ENCODE measurements at regions not wholly inside any gene's neighbourhood (a gene's known extent, or its start where the extent isn't known, plus 50 kb on each side); places are given as distances from the start of the nearest gene placed in this dataset.

DNA sequence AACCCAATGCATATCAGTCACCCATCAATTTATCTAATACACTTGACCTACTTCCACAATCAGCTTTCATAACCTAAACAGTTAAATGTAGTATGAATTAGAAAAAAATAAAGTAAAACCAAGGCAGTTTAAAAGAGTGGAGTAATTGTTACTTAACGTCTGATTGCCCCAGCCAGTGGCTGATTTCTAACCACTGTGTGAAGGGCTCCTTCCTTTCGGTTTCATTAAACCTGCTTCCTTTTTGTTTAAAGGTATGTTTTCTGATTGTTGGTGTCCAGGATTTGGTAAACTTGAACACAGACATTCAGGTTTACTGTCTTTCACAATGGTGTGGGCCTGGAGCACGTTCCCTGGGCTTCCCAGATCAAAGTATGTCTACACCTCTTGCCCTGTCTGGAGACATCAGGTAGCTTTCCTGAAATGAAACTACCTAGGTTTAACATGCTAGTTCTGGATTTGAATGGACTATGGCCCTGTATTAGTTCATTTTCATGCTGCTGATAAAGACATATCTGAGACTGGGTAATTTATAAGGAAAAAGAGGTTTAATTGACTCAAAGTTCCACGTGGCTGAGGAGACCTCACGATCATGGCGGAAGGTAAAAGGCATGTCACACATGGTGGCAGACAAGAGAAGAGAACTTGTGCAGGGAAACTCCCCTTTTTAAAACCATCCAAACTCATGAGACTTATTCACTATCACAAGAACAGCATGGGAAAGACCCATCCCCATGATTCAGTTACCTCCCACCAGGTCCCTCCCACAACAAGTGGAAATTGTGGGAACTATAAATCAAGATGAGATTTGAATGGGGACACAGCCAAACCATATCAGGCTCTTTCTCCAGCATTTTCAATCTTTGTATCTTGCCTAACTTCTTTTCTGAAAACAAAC is 605.2 kb upstream of the ID2 start:
- Mint-ChIP-seq H3K4me1 (peaks cover 9% of the 10 kb centered on the region), H3K27me3 (ENCODE audit: low read depth) (no peaks in the 10 kb centered on the region), H3K27ac (no peak overlapping the region), H3K4me3 (no peak overlapping the region), H3K36me3 (ENCODE audit: low read depth) (peaks cover 4% of the 10 kb centered on the region), H3K9me3 (peaks cover 11% of the 10 kb centered on the region)
- TF ChIP-seq, protein P1, sequence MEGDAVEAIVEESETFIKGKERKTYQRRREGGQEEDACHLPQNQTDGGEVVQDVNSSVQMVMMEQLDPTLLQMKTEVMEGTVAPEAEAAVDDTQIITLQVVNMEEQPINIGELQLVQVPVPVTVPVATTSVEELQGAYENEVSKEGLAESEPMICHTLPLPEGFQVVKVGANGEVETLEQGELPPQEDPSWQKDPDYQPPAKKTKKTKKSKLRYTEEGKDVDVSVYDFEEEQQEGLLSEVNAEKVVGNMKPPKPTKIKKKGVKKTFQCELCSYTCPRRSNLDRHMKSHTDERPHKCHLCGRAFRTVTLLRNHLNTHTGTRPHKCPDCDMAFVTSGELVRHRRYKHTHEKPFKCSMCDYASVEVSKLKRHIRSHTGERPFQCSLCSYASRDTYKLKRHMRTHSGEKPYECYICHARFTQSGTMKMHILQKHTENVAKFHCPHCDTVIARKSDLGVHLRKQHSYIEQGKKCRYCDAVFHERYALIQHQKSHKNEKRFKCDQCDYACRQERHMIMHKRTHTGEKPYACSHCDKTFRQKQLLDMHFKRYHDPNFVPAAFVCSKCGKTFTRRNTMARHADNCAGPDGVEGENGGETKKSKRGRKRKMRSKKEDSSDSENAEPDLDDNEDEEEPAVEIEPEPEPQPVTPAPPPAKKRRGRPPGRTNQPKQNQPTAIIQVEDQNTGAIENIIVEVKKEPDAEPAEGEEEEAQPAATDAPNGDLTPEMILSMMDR (IDR thresholded peaks at IDR 0.05; ENCODE audit: unreplicated experiment in 3 of 3) = no peak

DNA sequence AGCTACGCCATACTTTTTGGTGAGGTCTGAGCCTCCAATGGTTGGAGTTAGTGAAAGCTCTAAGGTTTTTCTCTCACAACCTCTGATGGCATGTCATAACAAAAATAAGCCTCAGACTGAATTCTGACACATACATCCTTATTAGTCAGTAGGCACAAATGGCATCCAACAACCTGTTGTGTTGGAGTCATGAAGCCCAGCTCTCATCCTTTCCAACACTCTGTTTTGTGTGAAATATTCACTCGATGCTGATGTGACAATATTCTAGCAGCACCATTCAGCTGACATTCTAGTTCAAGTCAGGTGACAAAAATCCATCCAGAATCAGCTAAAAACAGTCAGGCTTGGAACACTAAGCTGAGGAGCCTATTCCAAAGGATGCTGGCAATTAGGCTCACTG is 603.2 kb upstream of the ID2 start:
- peaks cover 11% of the 10 kb centered on the region for H3K9me3 Mint-ChIP-seq
- TF ChIP-seq, protein P1 (IDR thresholded peaks at IDR 0.05; ENCODE audit: unreplicated experiment in 3 of 3) = no peak
- H3K4me1 Mint-ChIP-seq = peaks cover 2% of the 10 kb centered on the region
- peaks cover 4% of the 10 kb centered on the region for H3K36me3 Mint-ChIP-seq (ENCODE audit: low read depth)
- H3K27me3 Mint-ChIP-seq (ENCODE audit: low read depth) = no peaks in the 10 kb centered on the region
- no peak overlapping the region for H3K27ac Mint-ChIP-seq
- H3K4me3 Mint-ChIP-seq = no peak overlapping the region

DNA sequence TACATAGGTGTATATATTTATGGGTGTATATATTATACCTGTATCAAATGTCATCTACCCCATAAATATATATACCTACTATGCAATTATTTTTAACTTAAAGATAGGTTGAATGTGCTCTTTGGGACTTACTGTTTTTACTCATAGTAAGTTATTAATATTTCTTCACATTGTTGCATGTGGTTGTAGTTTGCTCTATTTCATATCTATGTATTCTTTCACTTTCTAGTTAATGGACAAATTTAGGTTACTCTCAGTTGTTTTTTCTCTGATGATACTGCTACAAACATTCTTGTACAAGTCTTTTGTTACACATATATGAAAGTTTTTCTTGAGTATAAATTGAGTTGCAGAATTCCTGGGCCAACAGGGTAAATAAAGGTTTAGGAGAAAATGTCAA is 601.8 kb upstream of the ID2 start:
- Mint-ChIP-seq H3K27me3 (ENCODE audit: low read depth) (no peaks in the 10 kb centered on the region), H3K4me1 (no peaks in the 10 kb centered on the region), H3K4me3 (no peak overlapping the region), H3K27ac (no peak overlapping the region), H3K9me3 (peaks cover 11% of the 10 kb centered on the region), H3K36me3 (ENCODE audit: low read depth) (peaks cover 4% of the 10 kb centered on the region)
- TF ChIP-seq, protein P1 (IDR thresholded peaks at IDR 0.05; ENCODE audit: unreplicated experiment in 3 of 3) = no peak

DNA sequence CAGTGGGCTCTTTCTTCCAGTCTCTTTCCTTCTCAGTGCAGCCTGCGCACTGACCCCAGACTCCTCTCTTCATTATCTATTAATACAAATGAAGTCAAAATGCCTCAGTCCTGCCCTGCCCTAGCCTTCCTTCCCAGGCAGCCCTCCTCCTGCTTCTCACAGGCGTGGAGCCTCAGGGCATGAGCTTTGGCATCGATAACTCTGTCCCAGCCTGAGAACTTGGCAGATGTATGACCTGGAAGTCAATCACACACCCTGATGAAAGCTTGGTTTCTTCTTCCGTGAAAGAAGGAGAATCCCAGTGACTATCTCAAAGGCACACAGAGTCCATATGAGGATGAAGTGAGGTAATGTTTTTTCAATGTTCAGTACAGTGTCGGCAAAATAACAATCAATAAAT is 600.7 kb upstream of the ID2 start:
- TF ChIP-seq, protein P1 (IDR thresholded peaks at IDR 0.05; ENCODE audit: unreplicated experiment in 3 of 3) = no peak
- H3K27ac Mint-ChIP-seq = no peak overlapping the region
- peaks cover 11% of the 10 kb centered on the region for H3K9me3 Mint-ChIP-seq
- no peak overlapping the region for H3K4me3 Mint-ChIP-seq
- H3K36me3 Mint-ChIP-seq (ENCODE audit: low read depth) = peaks cover 4% of the 10 kb centered on the region
- H3K27me3 Mint-ChIP-seq (ENCODE audit: low read depth) = no peaks in the 10 kb centered on the region
- no peaks in the 10 kb centered on the region for H3K4me1 Mint-ChIP-seq

DNA sequence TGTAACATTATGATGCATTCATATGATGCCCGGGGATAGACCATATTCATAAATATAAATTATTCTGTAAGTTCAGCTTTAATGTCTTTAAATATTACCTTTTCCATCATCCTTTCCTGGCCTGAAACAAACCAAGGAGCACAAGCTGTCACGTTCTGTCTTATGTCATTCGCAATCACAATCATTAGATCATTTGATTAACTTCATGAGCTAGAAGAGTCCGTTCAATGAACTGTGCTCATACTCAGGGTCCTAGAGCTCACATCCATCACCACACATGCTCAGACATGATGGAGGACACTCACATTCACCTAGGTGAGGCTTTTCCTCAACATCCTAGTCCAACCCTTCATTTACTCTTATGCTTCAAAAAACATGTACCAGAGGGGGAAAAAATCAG is 599.0 kb upstream of the ID2 start:
- TF ChIP-seq, protein P1 (IDR thresholded peaks at IDR 0.05; ENCODE audit: unreplicated experiment in 3 of 3) = no peak
- no peak overlapping the region for H3K4me3 Mint-ChIP-seq
- H3K27me3 Mint-ChIP-seq (ENCODE audit: low read depth) = peaks cover 5% of the 10 kb centered on the region
- peaks cover 5% of the 10 kb centered on the region for H3K9me3 Mint-ChIP-seq
- no peak overlapping the region for H3K27ac Mint-ChIP-seq
- H3K36me3 Mint-ChIP-seq (ENCODE audit: low read depth) = peaks cover 4% of the 10 kb centered on the region
- no peaks in the 10 kb centered on the region for H3K4me1 Mint-ChIP-seq

DNA sequence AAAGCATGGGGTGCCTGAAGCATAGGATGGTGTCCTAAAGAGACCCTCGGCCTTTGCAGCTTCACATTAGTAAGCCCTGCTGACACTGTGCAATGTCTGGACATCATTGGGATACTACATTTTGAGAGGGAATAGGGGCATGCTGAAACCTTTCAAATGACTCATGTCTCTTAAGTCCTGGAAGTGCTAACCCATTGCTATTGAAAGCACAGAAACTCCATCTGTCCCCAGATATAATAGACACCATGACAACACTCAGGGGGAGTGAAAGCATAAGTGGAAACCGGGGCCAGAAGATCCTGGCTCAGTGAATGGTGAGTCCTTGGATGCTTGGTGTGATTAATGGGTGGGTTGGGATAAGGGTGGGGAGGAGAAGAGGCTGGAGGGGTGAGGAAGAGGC is 595.5 kb upstream of the ID2 start:
- peaks cover 7% of the 10 kb centered on the region for H3K27me3 Mint-ChIP-seq (ENCODE audit: low read depth)
- no peaks in the 10 kb centered on the region for H3K9me3 Mint-ChIP-seq
- TF ChIP-seq, protein P1 (IDR thresholded peaks at IDR 0.05; ENCODE audit: unreplicated experiment in 3 of 3) = no peak

More for the DNA sequence above, 595.5 kb upstream of the ID2 start:
- Mint-ChIP-seq H3K27ac (no peak overlapping the region), H3K36me3 (ENCODE audit: low read depth) (no peaks in the 10 kb centered on the region), H3K4me1 (no peaks in the 10 kb centered on the region), H3K4me3 (no peak overlapping the region)

Data from nephron (organoid).